Left kidney (tissue), 1 donor: ENCODE measurements at regions not wholly inside any gene's neighbourhood (a gene's known extent, or its start where the extent isn't known, plus 50 kb on each side); places are given as distances from the start of the nearest gene placed in this dataset.

ENCODE experiments used
- DNase-seq: peaks from one replicate; pipeline ENCODE4 v3.0.0-alpha.2; 2013

- DNase-seq = no peak
These were observed 69.8 kb upstream of the WIPF1 start for GRCh38 chr2:174667250-174667860.

- DNase-seq = no peak
These were observed 69.2 kb upstream of the WIPF1 start for GRCh38 chr2:174666845-174667244.

GRCh38 chr2:174666312-174666711, 68.7 kb upstream of the WIPF1 start:
- DNase-seq = no peak

GRCh38 chr2:174664084-174664759, 66.6 kb upstream of the WIPF1 start:
- DNase-seq = no peak

- no peak for DNase-seq
These were observed 65.9 kb upstream of the WIPF1 start for GRCh38 chr2:174663550-174663949.

- no peak for DNase-seq
These were observed 65.3 kb upstream of the WIPF1 start for GRCh38 chr2:174662859-174663258.

GRCh38 chr2:174662459-174662858, 64.9 kb upstream of the WIPF1 start:
- DNase-seq = no peak

- no peak for DNase-seq
These were observed 63.5 kb upstream of the WIPF1 start for GRCh38 chr2:174660984-174661675.

- DNase-seq = no peak
These were observed 61.7 kb upstream of the WIPF1 start for GRCh38 chr2:174659069-174659900.

GRCh38 chr2:174656676-174657176, 59.1 kb upstream of the WIPF1 start:
- no peak for DNase-seq

- DNase-seq = no peak
These were observed 58.4 kb upstream of the WIPF1 start for GRCh38 chr2:174656035-174656434.

- DNase-seq = no peak
These were observed 56.9 kb upstream of the WIPF1 start for GRCh38 chr2:174654419-174654941.

GRCh38 chr2:174648896-174649295, 51.3 kb upstream of the WIPF1 start:
- no peak for DNase-seq
